ENCODE measurements at regions not wholly inside any gene's neighbourhood (a gene's known extent, or its start where the extent isn't known, plus 50 kb on each side); places are given as distances from the start of the nearest gene placed in this dataset.

DNA sequence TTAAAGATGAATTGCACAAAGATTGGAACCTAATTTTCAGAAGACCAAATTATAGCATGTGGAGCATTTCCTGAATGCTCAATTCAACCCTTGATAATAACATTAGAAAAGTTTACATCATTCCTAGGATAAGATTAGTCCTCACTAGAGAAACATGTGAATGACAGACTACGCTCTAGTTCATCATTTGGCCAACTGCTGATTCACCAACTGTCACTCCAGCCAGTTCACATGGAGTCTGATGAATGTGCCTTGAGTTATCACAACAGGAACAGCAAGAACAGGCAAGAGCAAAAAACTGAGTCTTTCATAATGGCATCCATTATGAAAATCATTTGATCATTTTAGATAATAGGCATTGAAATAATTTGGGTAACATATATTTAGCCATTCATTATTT, 415.9 kb downstream of the PTPRC start:
- H3K9me3 ChIP-seq = no peaks in the 10 kb centered on the region
- intact Hi-C loops (cut with DNase I) = no loop called here
- no peak overlapping the region for H3K27ac ChIP-seq
- TF ChIP-seq, protein P1, sequence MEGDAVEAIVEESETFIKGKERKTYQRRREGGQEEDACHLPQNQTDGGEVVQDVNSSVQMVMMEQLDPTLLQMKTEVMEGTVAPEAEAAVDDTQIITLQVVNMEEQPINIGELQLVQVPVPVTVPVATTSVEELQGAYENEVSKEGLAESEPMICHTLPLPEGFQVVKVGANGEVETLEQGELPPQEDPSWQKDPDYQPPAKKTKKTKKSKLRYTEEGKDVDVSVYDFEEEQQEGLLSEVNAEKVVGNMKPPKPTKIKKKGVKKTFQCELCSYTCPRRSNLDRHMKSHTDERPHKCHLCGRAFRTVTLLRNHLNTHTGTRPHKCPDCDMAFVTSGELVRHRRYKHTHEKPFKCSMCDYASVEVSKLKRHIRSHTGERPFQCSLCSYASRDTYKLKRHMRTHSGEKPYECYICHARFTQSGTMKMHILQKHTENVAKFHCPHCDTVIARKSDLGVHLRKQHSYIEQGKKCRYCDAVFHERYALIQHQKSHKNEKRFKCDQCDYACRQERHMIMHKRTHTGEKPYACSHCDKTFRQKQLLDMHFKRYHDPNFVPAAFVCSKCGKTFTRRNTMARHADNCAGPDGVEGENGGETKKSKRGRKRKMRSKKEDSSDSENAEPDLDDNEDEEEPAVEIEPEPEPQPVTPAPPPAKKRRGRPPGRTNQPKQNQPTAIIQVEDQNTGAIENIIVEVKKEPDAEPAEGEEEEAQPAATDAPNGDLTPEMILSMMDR (IDR thresholded peaks at IDR 0.05) = no peak
- no peak for TF ChIP-seq POLR2A (IDR thresholded peaks at IDR 0.05)
- no peaks in the 10 kb centered on the region for H3K27me3 ChIP-seq
- H3K4me3 ChIP-seq = no peak overlapping the region
- 69 to 70% methylated on average over 1 of the region's 1 CpG for WGBS, 2 donors
- no peaks in the 10 kb centered on the region for H3K4me1 ChIP-seq
- no peaks in the 10 kb centered on the region for H3K36me3 ChIP-seq
- no peak for DNase-seq

DNA sequence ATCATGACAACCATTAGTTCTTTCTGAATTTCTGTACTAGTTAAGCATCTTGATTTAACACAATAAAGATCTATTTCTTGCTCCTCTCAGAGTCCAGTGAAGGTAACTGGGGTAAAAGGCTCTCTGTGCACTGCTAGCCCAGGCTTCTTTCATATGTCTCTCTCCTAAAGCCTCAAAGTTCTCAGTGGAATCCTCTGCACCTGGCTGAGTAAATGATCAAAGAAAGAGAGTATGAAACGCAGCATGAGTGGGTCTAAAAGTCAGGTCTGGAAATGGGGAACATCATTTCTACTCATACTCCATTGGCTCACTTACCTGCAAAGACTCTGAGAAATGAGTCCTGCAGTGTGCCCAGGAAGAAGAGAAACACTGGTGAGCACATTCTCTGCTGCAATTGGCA, 418.5 kb downstream of the PTPRC start:
- intact Hi-C loops (cut with DNase I) = no loop called here

DNA sequence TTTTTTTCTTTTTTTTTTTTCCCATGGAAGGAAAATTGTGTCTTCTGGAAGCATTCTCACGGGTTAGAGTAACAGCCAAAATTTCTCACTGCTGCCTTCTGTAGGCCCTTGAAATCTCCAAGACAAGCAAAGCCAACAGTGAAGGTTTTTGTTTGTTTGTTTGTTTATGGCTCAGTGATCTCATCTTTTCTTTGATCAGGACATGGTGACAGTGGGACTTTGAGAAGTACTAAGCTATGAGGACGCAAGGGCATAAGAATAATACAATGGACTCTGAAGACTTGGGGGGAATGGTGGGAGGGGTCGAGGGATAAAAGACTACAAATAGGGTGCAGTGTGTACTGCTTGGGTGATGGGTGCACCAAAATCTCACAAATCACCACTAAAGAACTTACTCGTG, 419.4 kb downstream of the PTPRC start:
- TF ChIP-seq, protein P1 (IDR thresholded peaks at IDR 0.05) = no peak
- no peak for TF ChIP-seq POLR2A (IDR thresholded peaks at IDR 0.05)
- intact Hi-C loops (cut with DNase I) = no loop called here
- 44 to 71% methylated on average over 4 of the region's 4 CpGs for WGBS, 2 donors

More for the DNA sequence above, 418.5 kb downstream of the PTPRC start:
- no peaks in the 10 kb centered on the region for H3K36me3 ChIP-seq
- WGBS, 2 donors = 86 to 100% methylated on average over 1 of the region's 1 CpG
- DNase-seq = no peak
- H3K27me3 ChIP-seq = no peaks in the 10 kb centered on the region
- no peak for TF ChIP-seq POLR2A (IDR thresholded peaks at IDR 0.05)
- TF ChIP-seq, protein P1 (IDR thresholded peaks at IDR 0.05) = no peak
- no peak overlapping the region for H3K4me3 ChIP-seq
- no peaks in the 10 kb centered on the region for H3K4me1 ChIP-seq
- no peaks in the 10 kb centered on the region for H3K9me3 ChIP-seq
- H3K27ac ChIP-seq = no peak overlapping the region

DNA sequence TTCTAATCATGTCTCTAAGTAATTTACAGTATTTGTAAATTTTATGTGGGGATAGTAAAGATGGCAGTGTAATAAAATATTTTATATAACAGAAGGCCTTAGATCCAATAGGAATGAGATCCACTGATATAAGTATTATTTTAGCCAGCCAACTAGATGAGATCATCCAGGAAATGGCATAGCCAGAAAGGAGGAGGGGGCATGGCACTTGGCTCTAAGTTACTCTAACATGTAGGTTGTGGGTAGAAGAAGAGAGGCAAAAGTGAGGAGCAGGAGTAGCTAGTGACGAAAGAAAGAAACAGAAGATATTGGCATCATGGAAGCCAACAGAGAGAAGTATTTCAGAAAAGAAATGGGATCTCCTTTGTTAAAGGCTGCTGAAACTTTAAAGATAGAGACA, 426.1 kb downstream of the PTPRC start:
- WGBS, 2 donors = 85 to 100% methylated on average over 1 of the region's 1 CpG
- Histone ChIP-seq H3K4me3 (no peak overlapping the region), H3K9me3 (no peaks in the 10 kb centered on the region), H3K27ac (no peak overlapping the region), H3K4me1 (no peaks in the 10 kb centered on the region), H3K36me3 (no peaks in the 10 kb centered on the region), H3K27me3 (no peaks in the 10 kb centered on the region)
- no peak for DNase-seq
- intact Hi-C loops (cut with DNase I) = no loop called here
- TF ChIP-seq, protein P1 (IDR thresholded peaks at IDR 0.05) = no peak
- no peak for TF ChIP-seq POLR2A (IDR thresholded peaks at IDR 0.05)

More for the DNA sequence above, 419.4 kb downstream of the PTPRC start:
- no peaks in the 10 kb centered on the region for H3K36me3 ChIP-seq
- no peaks in the 10 kb centered on the region for H3K4me1 ChIP-seq
- H3K4me3 ChIP-seq = no peak overlapping the region
- no peak for DNase-seq
- H3K9me3 ChIP-seq = no peaks in the 10 kb centered on the region
- H3K27ac ChIP-seq = no peak overlapping the region
- H3K27me3 ChIP-seq = no peaks in the 10 kb centered on the region

GRCh38 chr1:199067483-199067882, 428.6 kb downstream of the PTPRC start:
- Histone ChIP-seq H3K27ac (no peak overlapping the region), H3K4me1 (no peaks in the 10 kb centered on the region), H3K36me3 (no peaks in the 10 kb centered on the region), H3K4me3 (no peak overlapping the region), H3K9me3 (no peaks in the 10 kb centered on the region), H3K27me3 (no peaks in the 10 kb centered on the region)
- TF ChIP-seq POLR2A (IDR thresholded peaks at IDR 0.05) = no peak
- TF ChIP-seq, protein P1 (IDR thresholded peaks at IDR 0.05) = no peak
- 53 to 55% methylated on average over 2 of the region's 2 CpGs for WGBS, 2 donors
- intact Hi-C loops (cut with DNase I) = no loop called here
- DNase-seq = no peak
